Type B pancreatic cell (in vitro differentiated cells): ENCODE measurements at regions not wholly inside any gene's neighbourhood (a gene's known extent, or its start where the extent isn't known, plus 50 kb on each side); places are given as distances from the start of the nearest gene placed in this dataset.

ENCODE experiments used
- DNase-seq: peaks from one replicate; pipeline ENCODE4 v3.0.0; 2021; ENCODE audit warnings: mixed read lengths; ENCODE audit not compliant: unreplicated experiment; ENCODE audit errors: extremely low spot score
- H3K27ac Mint-ChIP-seq: 2 replicates; pipeline ENCODE4 v1.8.0; 2021; ENCODE audit warnings: mild to moderate bottlenecking, mixed read lengths
- H3K27me3 Mint-ChIP-seq: 2 replicates; pipeline ENCODE4 v1.8.0; 2021; ENCODE audit warnings: mixed read lengths
- H3K36me3 Mint-ChIP-seq: 2 replicates; pipeline ENCODE4 v1.8.0; 2021; ENCODE audit warnings: mixed read lengths
- H3K4me1 Mint-ChIP-seq: one replicate; pipeline ENCODE4 v1.8.0; 2021; ENCODE audit warnings: mixed read lengths; ENCODE audit not compliant: unreplicated experiment
- H3K4me3 Mint-ChIP-seq: 2 replicates; pipeline ENCODE4 v1.8.0; 2021; ENCODE audit warnings: mild to moderate bottlenecking, mixed read lengths
- H3K9me3 Mint-ChIP-seq: 2 replicates; pipeline ENCODE4 v1.8.0; 2021; ENCODE audit warnings: mixed read lengths
- TF ChIP-seq, protein P1 (sequence below): fragments of 200-600 bp; sonication (generic); conservative IDR thresholded peaks from 2 replicates; pipeline ENCODE4 v1.5.0; 2021; ENCODE audit warnings: antibody characterized with exemption, mild to moderate bottlenecking

GRCh38 chr2:155518094-155518493 is 814.4 kb downstream of the NR4A2 start:
- TF ChIP-seq, protein P1, sequence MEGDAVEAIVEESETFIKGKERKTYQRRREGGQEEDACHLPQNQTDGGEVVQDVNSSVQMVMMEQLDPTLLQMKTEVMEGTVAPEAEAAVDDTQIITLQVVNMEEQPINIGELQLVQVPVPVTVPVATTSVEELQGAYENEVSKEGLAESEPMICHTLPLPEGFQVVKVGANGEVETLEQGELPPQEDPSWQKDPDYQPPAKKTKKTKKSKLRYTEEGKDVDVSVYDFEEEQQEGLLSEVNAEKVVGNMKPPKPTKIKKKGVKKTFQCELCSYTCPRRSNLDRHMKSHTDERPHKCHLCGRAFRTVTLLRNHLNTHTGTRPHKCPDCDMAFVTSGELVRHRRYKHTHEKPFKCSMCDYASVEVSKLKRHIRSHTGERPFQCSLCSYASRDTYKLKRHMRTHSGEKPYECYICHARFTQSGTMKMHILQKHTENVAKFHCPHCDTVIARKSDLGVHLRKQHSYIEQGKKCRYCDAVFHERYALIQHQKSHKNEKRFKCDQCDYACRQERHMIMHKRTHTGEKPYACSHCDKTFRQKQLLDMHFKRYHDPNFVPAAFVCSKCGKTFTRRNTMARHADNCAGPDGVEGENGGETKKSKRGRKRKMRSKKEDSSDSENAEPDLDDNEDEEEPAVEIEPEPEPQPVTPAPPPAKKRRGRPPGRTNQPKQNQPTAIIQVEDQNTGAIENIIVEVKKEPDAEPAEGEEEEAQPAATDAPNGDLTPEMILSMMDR: no peak
- H3K27ac Mint-ChIP-seq: no peak overlapping the region
- H3K36me3 Mint-ChIP-seq: no peaks in the 10 kb centered on the region
- H3K9me3 Mint-ChIP-seq: no peaks in the 10 kb centered on the region
- peaks cover 4% of the 10 kb centered on the region for H3K27me3 Mint-ChIP-seq
- DNase-seq: no peak
- H3K4me3 Mint-ChIP-seq: no peak overlapping the region
- H3K4me1 Mint-ChIP-seq: no peaks in the 10 kb centered on the region

DNA sequence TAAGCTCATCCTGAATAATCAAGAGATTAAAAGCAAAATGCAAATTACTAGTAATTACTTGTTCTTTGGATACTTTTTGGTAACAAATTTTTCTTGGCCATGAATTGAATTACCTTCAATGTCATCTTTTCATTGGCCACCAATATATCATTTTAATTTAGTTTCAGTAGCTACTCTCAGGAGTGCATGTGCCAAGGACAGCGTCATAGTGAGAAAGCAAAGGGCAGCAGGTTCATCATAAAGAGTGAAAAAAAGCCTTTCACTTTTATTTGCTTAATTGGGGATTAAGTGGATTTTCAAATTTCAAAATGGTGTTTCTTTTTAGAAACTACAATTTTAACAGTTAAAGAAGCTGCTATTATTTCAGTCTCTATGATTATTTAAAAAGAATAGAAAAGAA is 815.2 kb downstream of the NR4A2 start:
- Mint-ChIP-seq H3K27ac (no peak overlapping the region), H3K4me3 (no peak overlapping the region), H3K27me3 (peaks cover 4% of the 10 kb centered on the region), H3K36me3 (no peaks in the 10 kb centered on the region), H3K9me3 (no peaks in the 10 kb centered on the region), H3K4me1 (no peaks in the 10 kb centered on the region)
- DNase-seq: no peak
- TF ChIP-seq, protein P1: no peak

DNA sequence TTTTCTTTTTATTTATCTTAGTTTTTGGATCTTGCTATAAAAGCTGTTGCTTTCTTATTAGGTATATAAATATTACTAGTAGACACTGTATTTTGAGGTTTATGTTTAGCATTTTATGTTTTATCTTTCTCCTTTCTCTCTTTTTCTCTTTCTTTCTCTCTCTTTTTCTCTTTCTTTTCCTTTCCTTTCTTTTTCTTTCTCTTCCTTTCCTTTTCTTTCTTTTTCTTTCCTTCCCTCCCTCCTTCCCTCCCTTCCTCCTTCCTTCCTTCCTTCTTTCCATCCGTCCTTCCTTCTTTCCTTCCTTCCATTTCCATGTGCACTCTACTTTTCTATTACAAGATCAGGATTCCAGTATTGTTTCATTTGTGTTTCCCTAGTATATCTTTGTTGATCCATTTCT is 814.8 kb downstream of the KCNJ3 start:
- peaks cover 4% of the 10 kb centered on the region for H3K27me3 Mint-ChIP-seq
- no peaks in the 10 kb centered on the region for H3K9me3 Mint-ChIP-seq
- TF ChIP-seq, protein P1: no peak
- no peak for DNase-seq
- no peaks in the 10 kb centered on the region for H3K4me1 Mint-ChIP-seq
- H3K4me3 Mint-ChIP-seq: no peak overlapping the region
- H3K27ac Mint-ChIP-seq: no peak overlapping the region
- H3K36me3 Mint-ChIP-seq: no peaks in the 10 kb centered on the region

GRCh38 chr2:155502766-155503165 is 804.3 kb downstream of the KCNJ3 start:
- no peaks in the 10 kb centered on the region for H3K36me3 Mint-ChIP-seq
- TF ChIP-seq, protein P1: no peak
- peaks cover 5% of the 10 kb centered on the region for H3K9me3 Mint-ChIP-seq
- H3K27ac Mint-ChIP-seq: no peak overlapping the region
- no peaks in the 10 kb centered on the region for H3K4me1 Mint-ChIP-seq
- DNase-seq: no peak
- no peaks in the 10 kb centered on the region for H3K27me3 Mint-ChIP-seq
- H3K4me3 Mint-ChIP-seq: no peak overlapping the region

DNA sequence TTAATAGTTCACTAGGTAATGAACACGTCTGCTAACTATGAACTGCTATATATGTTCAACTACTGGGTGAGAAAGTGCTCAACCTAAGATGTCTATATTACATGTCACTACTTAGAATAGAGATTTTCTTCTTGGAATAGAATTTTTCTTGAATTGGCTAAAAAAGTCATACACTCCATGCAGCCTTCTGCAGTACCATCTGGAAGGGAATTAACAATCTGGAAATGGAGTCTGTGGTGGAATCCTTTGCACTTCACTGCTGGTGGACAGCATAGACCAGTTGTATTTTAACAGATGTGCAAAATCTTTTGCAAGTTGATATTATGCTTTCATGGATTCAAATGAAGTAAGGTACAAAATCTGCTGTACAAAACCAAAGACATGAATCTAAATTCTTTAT is 799.6 kb downstream of the KCNJ3 start:
- Mint-ChIP-seq H3K36me3 (no peaks in the 10 kb centered on the region), H3K4me3 (no peak overlapping the region), H3K27ac (no peak overlapping the region), H3K9me3 (peaks cover 5% of the 10 kb centered on the region), H3K27me3 (no peaks in the 10 kb centered on the region), H3K4me1 (no peaks in the 10 kb centered on the region)
- TF ChIP-seq, protein P1: no peak
- DNase-seq: no peak

GRCh38 chr2:155494744-155495143 is 796.2 kb downstream of the KCNJ3 start:
- H3K9me3 Mint-ChIP-seq: peaks cover 5% of the 10 kb centered on the region
- TF ChIP-seq, protein P1: no peak
- no peak overlapping the region for H3K27ac Mint-ChIP-seq
- H3K36me3 Mint-ChIP-seq: no peaks in the 10 kb centered on the region
- DNase-seq: no peak
- no peaks in the 10 kb centered on the region for H3K27me3 Mint-ChIP-seq
- no peaks in the 10 kb centered on the region for H3K4me1 Mint-ChIP-seq
- H3K4me3 Mint-ChIP-seq: no peak overlapping the region
